K562 (cell line): ENCODE measurements at regions not wholly inside any gene's neighbourhood (a gene's known extent, or its start where the extent isn't known, plus 50 kb on each side); places are given as distances from the start of the nearest gene placed in this dataset.

Source experiments
- ATAC-seq: fragments of 200-7000 bp; cut with Tn5 transposase; 3 replicates; pipeline ENCODE4 v1.9.1; 2020; ENCODE audit warnings: moderate library complexity
- BruUV-seq: library from RNA; stranded (reverse); fragments of 400-500 nt; replicated peaks from 2 replicates; lab custom pipeline; 2021; lab: Mats Ljungman, UMichigan
- CTCF ChIA-PET: fragments of 300-600 bp; formaldehyde crosslinking; extraction: SDS; loops from one replicate; lab custom pipeline; 2021; ENCODE audit warnings: low intra/inter-chr PET ratio; lab: Yijun Ruan, JAX
- POLR2A ChIA-PET: fragments of 300-600, 350-650 bp; sonication (Branson Sonifier 250); formaldehyde crosslinking; extraction: SDS; loops from one replicate; lab custom pipeline; 2021; ENCODE audit warnings: antibody characterized with exemption, inconsistent platforms; lab: Yijun Ruan, JAX
- DNase-seq, 4 experiments: peaks; one replicate each; pipeline versions ENCODE4 v3.0.0 to v3.0.0-alpha.2; 2011 to 2018; ENCODE audit warnings: low spot score in 3 of 4, mixed read lengths in 3 of 4; ENCODE audit errors: extremely low read depth in 1 of 4
- FAIRE-seq: peaks from 2 replicates; lab custom pipeline; 2011; peaks lifted over from hg19 to GRCh38; lab: Jason Lieb, UNC
- H2AFZ ChIP-seq: 2 replicates; pipeline ENCODE4 v1.6.0; 2011; ENCODE audit warnings: low read depth, low read length, control low read depth, inconsistent platforms
- H3K27ac ChIP-seq: fragments of 200-600 bp; 3 replicates; pipeline ENCODE4 v1.8.0; 2011; ENCODE audit warnings: low read depth, mild to moderate bottlenecking, control low read depth, inconsistent platforms, low read length, moderate library complexity, mixed read lengths; ENCODE audit errors: extremely low read depth
- H3K27me3 ChIP-seq, 2 experiments: fragments of 300-600 bp in 1 of 2; 2 replicates in 1 of 2; 3 replicates in 1 of 2; pipeline versions ENCODE4 v1.6.0 to v1.8.0; 2011; ENCODE audit warnings: inconsistent platforms in 2 of 2, low read length in 2 of 2, mild to moderate bottlenecking in 1 of 2, mixed read lengths in 1 of 2, moderate library complexity in 1 of 2; ENCODE audit not compliant: control insufficient read depth in 2 of 2, insufficient read depth in 2 of 2
- H3K36me3 ChIP-seq: fragments of 300-600 bp; 3 replicates; pipeline ENCODE4 v1.8.0; 2011; ENCODE audit warnings: mild to moderate bottlenecking, low read length, inconsistent platforms; ENCODE audit not compliant: control insufficient read depth, insufficient read depth
- H3K4me1 ChIP-seq, 2 experiments: fragments of 200-600 bp in 1 of 2; replicated peaks in 1 of 2; 2 replicates in 1 of 2; 3 replicates in 1 of 2; pipeline versions ENCODE4 v1.5.1 to v1.8.0; 2011; ENCODE audit warnings: inconsistent platforms in 2 of 2, low read length in 2 of 2, mild to moderate bottlenecking in 1 of 2, mixed read lengths in 1 of 2, moderate library complexity in 1 of 2; ENCODE audit not compliant: control insufficient read depth in 2 of 2, insufficient read depth in 2 of 2
- H3K4me2 ChIP-seq: 2 replicates; pipeline ENCODE4 v1.6.1; 2011; ENCODE audit warnings: low read length, control low read depth, inconsistent platforms, mixed read lengths; ENCODE audit not compliant: insufficient read depth
- H3K4me3 ChIP-seq: fragments of 200-600 bp; sonication (generic), shearing (Covaris generic); 2 replicates; pipeline ENCODE4 v1.5.1; 2016; ENCODE audit warnings: control low read depth, inconsistent platforms
- H3K79me2 ChIP-seq: fragments of 200-600 bp; 3 replicates; pipeline ENCODE4 v1.8.0; 2011; ENCODE audit warnings: low read length, inconsistent platforms; ENCODE audit not compliant: control insufficient read depth, insufficient read depth
- H3K9ac ChIP-seq, 2 experiments: 2 replicates each; pipeline versions ENCODE4 v1.6.0 to v1.6.1; 2011; ENCODE audit warnings: low read depth in 2 of 2, low read length in 2 of 2, control low read depth in 1 of 2, inconsistent platforms in 1 of 2, mild to moderate bottlenecking in 1 of 2, mixed read lengths in 1 of 2; ENCODE audit not compliant: insufficient read depth in 1 of 2
- H3K9me1 ChIP-seq: one replicate; pipeline ENCODE4 v1.6.0; 2011; ENCODE audit warnings: inconsistent platforms, mild to moderate bottlenecking, low read length, moderate library complexity; ENCODE audit not compliant: control insufficient read depth, insufficient read depth
- H3K9me3 ChIP-seq: replicated peaks from 2 replicates; pipeline ENCODE4 v1.5.1; 2011; ENCODE audit warnings: low read depth, low read length, inconsistent platforms; ENCODE audit not compliant: control insufficient read depth, insufficient read depth
- H4K20me1 ChIP-seq: replicated peaks from 2 replicates; pipeline ENCODE4 v1.6.1; 2011; ENCODE audit warnings: low read length, inconsistent platforms, mixed read lengths; ENCODE audit not compliant: control insufficient read depth, insufficient read depth
- BMI1 ChIP-seq: fragments of 150-350 bp; IDR thresholded peaks from 2 replicates; pipeline ENCODE4 v1.6.1; 2014; ENCODE audit warnings: low read length
- DMBX1 ChIP-seq: fragments of 250-450 bp; sonication (Bioruptor Pico); IDR thresholded peaks from 2 replicates; pipeline ENCODE4 v1.8.0; 2022; ENCODE audit warnings: inconsistent platforms, mild to moderate bottlenecking, moderate library complexity, borderline replicate concordance
- ETV1 ChIP-seq: fragments of 450-650 bp; conservative IDR thresholded peaks from 2 replicates; pipeline ENCODE4 v1.6.1; 2016; ENCODE audit warnings: missing genetic modification characterization, control low read depth, low read depth, missing compliant biosample characterization
- FIP1L1 ChIP-seq: fragments of 200-400 bp; formaldehyde crosslinking; IDR thresholded peaks from 2 replicates; pipeline ENCODE4 v1.6.1; 2018; ENCODE audit warnings: mild to moderate bottlenecking, low read depth, low read length; ENCODE audit not compliant: poor library complexity, severe bottlenecking
- GABPA ChIP-seq: fragments of 200-800 bp; sonication (Bioruptor generic); conservative IDR thresholded peaks from 2 replicates; pipeline ENCODE4 v1.6.1; 2016; ENCODE audit warnings: low read depth, missing genetic modification characterization, missing compliant biosample characterization
- HMG20B ChIP-seq: fragments of 250-450 bp; sonication (Bioruptor Pico); IDR thresholded peaks from 2 replicates; pipeline ENCODE4 v1.5.0; 2021; ENCODE audit warnings: mild to moderate bottlenecking
- NCOA6 ChIP-seq: fragments of 450-650 bp; IDR thresholded peaks from 2 replicates; pipeline ENCODE4 v1.6.1; 2017; ENCODE audit warnings: mild to moderate bottlenecking
- PYGO2 ChIP-seq: fragments of 450-650 bp; IDR thresholded peaks from 2 replicates; pipeline ENCODE4 v1.6.1; 2016; ENCODE audit warnings: mild to moderate bottlenecking, missing genetic modification characterization, moderate library complexity, missing compliant biosample characterization
- TFAP4 ChIP-seq: sonication (generic); formaldehyde crosslinking; IDR thresholded peaks from 2 replicates; pipeline ENCODE4 v1.8.0; 2022; ENCODE audit warnings: missing genetic modification reagents, mild to moderate bottlenecking, moderate library complexity, borderline replicate concordance
- XRCC3 ChIP-seq: fragments of 450-650 bp; IDR thresholded peaks from 2 replicates; pipeline ENCODE4 v1.6.1; 2017; ENCODE audit warnings: mild to moderate bottlenecking, moderate library complexity
- ZNF146 ChIP-seq: IDR thresholded peaks from one replicate; pipeline ENCODE4 v1.6.1; 2018; ENCODE audit warnings: missing compliant biosample characterization; ENCODE audit not compliant: unreplicated experiment
- ZNF444 ChIP-seq: fragments of 250-450 bp; sonication (Bioruptor Pico); IDR thresholded peaks from 2 replicates; pipeline ENCODE4 v1.4.0; 2020; ENCODE audit warnings: mild to moderate bottlenecking, moderate library complexity
- ZNF717 ChIP-seq: fragments of 250-450 bp; sonication (Bioruptor Pico); IDR thresholded peaks from 2 replicates; pipeline ENCODE4 v1.5.0; 2021
- WGBS: fragments of 100-300 bp; shearing (Covaris generic); methylation state at CpG from one replicate; pipeline ENCODE4 v1.1.6; 2016; ENCODE audit warnings: low coverage, mixed read lengths; ENCODE audit not compliant: insufficient coverage; ENCODE audit errors: missing lambda C conversion rate; 5-methylcytosine and 5-hydroxymethylcytosine counted together
- in situ Hi-C: fragments of 300-500 bp; cut with MboI; formaldehyde crosslinking; loops from 4 replicates; pipeline ENCODE4 v1.15.0; 2018; ENCODE audit warnings: inconsistent platforms, mixed read lengths
- intact Hi-C: fragments of 100-400 bp; cut with micrococcal nuclease; formaldehyde crosslinking; loops from 2 replicates; pipeline ENCODE4 v1.14.2; 2022

- POLR2A ChIA-PET: no interaction called here
- Histone ChIP-seq H3K27me3 (no peaks in the 10 kb centered on the region), H3K4me2 (no peak overlapping the region), H3K36me3 (no peaks in the 10 kb centered on the region), H4K20me1 (no peaks in the 10 kb centered on the region), H3K9ac (no peak overlapping the region), H3K9me3 (no peaks in the 10 kb centered on the region), H3K4me3 (no peak overlapping the region), H3K79me2 (no peaks in the 10 kb centered on the region), H2AFZ (no peak overlapping the region), H3K4me1 (no peaks in the 10 kb centered on the region), H3K27ac (no peak overlapping the region), H3K9me1 (no peaks in the 10 kb centered on the region)
- intact Hi-C loops (no loop called here), in situ Hi-C loops (no loop called here)
- ATAC-seq (no peak), DNase-seq (no peak), FAIRE-seq (no peak)
- TF ChIP-seq BMI1 (no peak), TFAP4 (no peak), HMG20B (CRISPR knock-in tag) (no peak), GABPA (tag) (no peak), ZNF444 (no peak), XRCC3 (no peak), ETV1 (tag) (no peak), ZNF717 (no peak), FIP1L1 (no peak), DMBX1 (CRISPR knock-in tag) (no peak), ZNF146 (CRISPR knock-in tag) (no peak), NCOA6 (no peak), PYGO2 (tag) (no peak)
- CTCF ChIA-PET: no interaction called here
- 24% methylated on average over 8 of the region's 8 CpGs for WGBS
- BruUV-seq: no TSS peak
These were observed 184.4 kb upstream of the KCNK2 start for GRCh38 chr1:214898161-214898560.
